HG02973 (cell line): ENCODE measurements at regions not wholly inside any gene's neighbourhood (a gene's known extent, or its start where the extent isn't known, plus 50 kb on each side); places are given as distances from the start of the nearest gene placed in this dataset.

Source experiments
- ATAC-seq: cut with Tn5 transposase; IDR thresholded peaks from one replicate; pipeline ENCODE4 v1.9.1; 2021; ENCODE audit warnings: moderate library complexity; ENCODE audit not compliant: unreplicated experiment

DNA sequence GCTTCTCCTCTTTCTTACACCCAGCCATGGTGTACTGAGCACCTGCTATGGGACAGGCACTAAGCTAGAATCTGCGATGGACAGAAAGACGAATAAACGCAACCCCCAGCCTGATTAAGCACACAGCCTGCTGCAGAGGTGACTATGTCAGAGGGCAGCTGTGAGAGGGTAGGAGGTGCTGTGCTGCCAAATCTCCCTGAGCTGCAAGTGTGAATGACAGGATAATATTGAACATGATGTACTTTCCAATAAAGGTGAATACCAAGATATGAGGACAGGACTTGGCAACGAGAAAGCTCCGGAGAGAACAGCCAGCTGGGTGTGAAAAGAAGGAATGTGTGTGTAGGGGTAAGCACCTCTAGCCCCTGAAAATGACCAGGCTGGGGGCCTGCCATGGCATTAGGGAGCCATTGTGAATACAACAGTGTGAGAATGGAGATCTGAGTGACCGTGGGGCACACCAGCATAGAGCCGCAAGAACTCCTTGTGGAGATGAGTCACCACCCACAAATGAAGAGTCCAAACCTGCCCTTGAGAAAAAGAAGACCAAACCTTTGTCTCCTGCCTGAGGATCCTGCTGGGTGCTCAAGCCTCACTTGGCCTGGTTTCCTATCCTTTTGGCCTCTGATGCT lies 83.0 kb upstream of the ATF3 start:
- ATAC-seq: no peak

DNA sequence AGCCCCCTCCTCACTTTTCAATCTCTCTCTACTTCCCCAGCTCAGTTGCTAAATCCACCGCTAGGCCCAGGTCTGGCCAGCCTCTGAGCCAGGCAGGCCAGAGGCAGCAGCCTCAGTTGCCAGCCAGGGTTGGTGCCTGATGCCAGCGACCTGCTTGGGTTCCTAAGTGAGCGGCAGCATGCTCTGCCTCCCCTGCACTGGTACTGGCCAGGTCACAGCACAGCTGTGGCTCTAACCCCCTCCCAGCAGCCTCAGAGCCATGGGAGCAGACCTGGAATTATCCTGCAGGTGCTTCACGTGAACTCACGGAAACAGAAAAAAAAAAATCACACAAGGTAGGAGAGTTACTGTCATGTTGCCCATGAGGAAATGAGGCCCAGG lies 82.5 kb upstream of the ATF3 start:
- no peak for ATAC-seq

DNA sequence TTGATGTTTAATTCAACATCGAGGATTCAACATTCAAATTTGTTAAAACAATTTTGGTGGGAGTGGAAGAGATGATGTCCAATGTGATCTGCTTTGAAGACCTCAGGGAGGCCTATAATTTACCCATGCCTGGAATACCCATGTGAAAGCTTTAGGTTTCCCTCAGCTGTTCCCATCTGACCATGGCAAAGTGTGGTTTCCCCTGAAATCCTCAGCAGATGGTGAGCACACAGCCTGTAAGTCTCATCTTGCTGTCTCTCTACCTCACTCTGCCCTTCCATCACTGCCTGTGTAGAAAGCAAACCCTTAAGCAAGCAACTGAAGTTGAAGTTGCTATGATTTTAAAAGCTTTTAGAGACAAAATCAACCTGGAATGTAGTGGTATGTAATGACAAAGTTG lies 80.1 kb upstream of the ATF3 start:
- ATAC-seq: no peak

DNA sequence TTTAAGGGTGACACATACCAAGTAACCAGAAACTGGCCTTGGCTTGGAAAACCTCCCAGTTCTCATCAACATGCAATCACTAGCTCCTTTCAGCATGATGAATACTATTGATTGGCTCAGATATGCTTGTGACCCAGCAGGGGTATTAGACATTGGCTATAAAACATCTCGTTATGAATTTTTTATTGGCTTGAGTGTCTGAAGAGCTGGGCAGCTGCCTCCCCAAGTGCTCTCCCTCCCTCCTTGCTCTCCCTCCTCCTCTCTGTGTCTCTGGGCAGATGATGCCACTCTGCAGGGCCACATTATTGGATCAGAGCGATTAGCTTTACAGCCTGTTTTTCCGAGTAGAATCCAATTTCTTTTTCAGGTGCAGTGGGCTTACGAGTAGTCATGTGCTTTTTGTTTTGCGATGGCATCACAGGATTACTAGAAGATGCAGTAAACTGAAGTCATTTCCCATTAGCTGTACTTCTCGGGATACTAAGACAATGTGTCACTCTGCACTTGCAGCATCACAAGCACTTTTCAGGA lies 79.3 kb upstream of the ATF3 start:
- ATAC-seq: no peak

DNA sequence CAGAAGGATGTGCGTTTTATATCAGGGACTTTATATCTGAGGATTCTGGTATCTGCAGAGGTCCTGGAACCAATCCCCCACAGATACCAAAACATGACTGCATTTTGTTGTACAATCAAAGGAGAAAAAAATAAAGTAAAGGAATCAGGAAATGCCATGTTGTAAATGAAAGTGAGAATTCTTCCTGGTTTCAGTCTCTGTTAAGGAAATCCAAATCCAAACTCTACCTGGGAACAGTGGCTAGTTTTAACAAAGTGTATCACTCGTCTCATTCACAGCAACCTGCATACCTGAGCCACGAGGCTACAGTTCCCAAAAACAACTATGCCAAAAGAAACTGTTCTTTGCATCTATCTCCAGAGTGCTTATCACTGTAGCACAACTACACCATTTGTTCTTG lies 77.3 kb upstream of the ATF3 start:
- no peak for ATAC-seq

DNA sequence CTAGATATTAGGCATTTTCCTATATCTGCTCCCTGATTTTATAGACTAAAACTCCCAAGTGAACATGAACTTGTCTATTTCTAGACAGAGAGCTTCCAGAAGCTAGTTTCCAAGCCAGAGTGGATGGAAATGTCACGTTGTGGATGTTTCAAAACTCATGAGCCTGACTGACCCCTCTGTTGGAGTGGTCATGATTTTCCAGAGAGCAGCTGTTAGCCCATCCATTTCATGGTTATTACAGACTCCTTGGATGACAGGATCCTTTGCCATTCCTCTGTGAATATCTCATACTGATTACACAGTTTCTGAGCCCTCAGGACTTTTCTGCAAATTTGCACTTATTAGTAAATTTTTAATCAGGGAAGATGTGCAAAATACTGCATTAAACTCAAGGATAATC lies 76.8 kb upstream of the ATF3 start:
- ATAC-seq: no peak

DNA sequence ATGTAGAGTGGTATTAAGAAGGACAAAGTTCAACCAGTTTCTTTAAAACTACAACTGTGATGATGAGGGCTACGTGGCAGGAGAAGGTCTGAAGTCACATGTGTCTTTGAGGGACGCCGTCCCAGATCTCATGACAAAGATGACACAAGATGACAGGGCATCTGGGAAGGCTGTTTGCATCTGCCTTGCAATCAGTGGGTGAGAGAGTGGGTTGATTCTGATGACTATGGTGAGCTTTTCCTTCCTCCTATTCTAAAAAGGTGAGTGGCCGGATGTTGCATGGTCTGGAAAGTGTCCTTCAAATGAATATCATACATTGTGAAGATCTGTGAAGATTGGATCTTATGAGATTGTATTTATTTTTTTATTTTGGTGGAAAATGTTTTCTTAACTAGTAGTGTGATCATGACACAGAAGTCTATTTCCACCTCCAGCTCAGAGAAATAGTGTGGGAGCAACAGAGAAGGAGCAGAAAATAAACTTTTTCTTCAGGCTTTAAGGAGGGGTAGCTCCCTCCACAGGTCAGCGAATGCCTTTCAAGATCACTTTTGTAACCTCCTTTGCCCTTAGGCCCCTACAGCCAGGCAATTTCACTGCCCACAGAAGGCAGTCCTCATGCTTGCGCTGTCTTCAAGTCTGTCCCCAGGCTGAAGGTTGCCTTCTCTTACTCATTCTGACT lies 76.0 kb upstream of the ATF3 start:
- ATAC-seq: no peak

DNA sequence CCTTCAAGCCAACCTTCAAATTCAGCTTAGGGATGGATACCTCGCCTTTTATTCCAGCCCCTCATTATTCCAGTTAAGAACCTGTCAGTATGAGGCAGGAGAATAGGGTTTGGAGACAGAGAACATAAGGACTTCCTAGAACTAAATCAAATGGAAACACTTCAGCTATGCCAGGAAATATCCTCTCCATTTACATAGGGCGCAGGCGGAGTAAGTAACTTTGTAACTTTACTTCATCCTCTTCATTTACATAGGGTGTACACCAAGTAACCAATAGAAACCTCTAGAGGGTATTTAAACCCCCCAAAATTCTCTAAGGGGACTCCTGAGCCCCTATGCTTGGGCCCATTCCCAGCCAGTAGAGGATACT lies 75.4 kb upstream of the ATF3 start:
- no peak for ATAC-seq

DNA sequence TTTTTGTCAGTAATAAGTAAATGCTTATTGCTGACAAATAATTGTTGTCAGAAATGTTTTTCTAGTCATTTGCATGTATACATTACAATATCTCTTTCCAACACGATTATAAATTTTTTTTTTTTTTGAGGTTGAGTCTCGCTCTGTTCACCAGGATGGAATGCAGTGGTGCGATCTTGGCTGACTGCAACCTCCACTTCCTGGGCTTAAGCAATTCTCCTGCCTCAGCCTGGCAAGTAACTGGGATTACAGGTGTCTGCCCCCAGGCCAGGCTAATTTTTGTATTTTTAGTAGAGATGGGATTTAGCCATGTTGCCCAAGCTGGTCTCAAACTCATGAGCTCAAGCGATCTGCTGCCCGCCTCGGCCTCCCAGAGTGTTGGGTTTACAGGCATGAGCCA lies 72.0 kb upstream of the ATF3 start:
- no peak for ATAC-seq

DNA sequence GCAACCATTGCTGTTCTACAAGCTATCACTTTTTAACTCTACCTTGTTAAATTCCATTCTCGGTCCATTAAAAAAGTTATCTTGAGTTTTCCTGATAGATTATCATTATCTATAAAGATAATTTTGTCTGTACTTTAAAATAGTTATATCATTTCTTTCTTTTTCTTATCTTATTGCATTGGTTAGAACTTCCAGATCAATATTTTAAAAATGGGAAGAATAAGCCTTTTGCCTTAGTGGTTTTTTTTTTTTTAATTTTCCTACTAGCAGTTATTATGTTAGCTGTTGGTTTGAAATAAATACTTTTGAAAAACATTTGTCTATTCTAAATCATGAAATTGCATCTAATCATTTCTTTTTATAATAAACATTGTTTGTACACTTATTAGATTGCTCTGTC lies 71.0 kb upstream of the ATF3 start:
- ATAC-seq: no peak

DNA sequence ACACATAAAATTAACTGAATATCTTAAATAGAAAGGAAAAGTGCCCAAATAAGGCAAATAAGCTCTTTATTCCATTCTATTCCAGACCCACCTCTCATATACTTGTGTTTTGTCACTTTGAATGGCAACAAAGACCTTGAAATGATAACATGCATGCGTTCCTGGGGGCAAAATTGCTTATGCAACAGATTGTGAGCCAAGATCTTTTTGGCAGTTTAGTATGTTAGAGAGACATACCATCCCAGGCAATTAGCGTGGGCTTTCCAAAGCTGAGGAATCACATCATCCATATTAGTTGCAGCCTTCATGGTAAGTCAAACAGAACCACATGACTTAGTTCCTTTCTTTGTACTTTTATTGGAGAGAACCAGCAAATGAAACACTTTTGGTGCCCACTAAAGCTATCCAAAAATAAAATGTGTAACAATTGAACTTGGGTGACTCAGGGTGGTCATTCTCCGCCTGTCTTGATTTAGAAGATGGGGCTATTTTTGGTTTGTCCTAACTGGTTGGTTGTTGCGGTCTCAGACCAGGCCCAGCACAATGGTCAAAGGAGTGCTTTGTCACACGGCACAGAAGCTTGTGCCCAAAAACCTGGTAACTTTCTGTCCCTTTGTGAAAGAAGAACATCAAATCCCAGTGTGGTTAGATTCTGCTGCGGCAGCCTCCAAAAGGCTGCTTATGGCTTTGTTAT lies 68.7 kb upstream of the ATF3 start:
- no peak for ATAC-seq

DNA sequence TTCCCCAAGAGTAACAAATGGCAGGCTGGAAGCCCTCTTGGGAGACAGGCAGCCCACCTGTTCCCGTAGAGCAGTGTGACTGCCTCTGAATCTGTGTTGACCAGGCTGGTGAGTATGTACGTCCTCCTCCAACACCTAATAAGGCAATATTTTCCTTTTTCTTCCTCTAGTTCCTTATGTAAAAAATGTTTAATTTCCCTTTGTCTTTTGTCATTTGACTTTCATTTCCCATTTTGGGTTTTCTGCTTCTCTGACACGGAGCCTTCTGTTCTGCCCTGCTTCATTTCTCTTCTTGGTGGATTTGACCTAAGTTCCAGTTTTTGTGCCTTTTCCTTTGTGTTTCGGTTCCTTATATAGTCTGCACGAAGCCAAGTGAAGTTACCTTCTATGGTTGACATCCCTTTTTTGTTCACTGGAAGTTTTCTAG lies 65.8 kb upstream of the ATF3 start:
- no peak for ATAC-seq

DNA sequence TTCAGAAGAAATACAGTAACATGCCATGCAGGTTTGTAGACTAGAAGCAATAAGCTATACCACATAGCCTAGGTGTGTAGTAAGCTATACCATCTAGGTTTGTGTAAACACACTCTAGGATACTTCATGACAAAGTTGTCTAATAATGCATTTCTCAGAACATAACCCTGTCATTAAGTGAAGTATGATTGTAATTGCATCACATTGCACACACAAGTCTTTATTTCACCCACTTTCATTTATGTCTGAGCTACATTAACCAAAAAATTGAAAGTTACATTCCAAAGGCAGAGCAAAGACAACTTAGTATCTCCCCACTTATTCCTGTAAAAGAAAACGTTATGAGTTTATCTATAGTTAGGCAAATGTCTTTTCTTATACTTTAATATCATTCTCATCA lies 64.5 kb upstream of the ATF3 start:
- ATAC-seq: no peak

DNA sequence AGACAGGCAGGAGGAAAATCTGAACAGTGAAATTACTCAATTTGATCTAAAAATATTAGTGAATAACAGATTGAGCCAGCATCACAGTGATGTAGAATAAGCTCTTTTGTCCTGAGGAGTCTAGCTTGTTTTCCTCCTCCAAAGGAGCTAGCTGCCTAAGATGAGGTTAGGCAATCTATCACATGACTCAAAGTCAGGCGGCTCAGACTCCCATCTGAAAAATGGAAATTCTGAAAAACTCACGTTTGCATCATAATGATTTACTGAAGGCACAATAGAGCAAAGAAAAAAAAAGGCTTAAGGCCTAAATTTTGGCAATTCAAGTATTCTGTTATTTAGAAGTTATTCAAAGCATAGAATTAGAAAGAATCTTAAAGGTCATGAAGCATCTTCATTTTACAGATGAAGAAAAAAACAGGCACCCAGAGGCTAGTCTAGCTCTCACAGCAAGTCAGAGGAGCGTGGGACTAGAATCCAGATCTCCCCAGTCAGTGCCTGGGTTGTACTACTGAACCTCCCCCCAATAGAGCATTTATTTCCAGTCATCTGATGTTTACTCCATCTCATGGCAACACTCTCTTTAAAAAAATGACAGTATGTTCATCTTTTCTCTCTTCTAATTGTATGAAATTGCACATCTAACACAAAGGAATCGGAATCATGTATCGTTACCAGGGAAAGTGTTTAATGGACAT lies 62.5 kb upstream of the ATF3 start:
- no peak for ATAC-seq

DNA sequence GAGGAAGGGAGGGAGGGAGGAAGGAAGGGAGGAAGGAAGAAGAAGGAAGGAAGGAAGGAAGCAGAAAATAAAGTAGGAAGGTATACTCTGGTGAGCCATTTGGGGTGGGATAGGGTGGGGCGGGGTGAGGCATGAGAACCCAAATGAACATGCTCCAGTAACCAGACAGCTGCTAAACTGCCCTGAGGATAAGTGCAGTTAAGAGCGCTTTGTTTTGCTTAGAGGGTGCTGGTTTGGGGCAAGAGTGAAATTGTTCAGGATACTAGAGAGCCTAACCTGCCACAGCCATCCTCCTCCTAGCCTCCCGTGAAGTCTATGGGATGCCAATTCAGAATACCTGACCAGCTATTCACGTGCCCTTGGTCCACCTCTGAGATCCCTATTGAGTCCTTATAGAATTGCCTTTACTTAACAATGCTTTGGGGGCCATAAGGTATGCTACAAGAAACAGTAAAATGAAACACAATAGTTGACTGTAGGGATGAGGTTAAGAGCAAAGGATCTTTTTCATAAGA lies 59.0 kb upstream of the ATF3 start:
- no peak for ATAC-seq

DNA sequence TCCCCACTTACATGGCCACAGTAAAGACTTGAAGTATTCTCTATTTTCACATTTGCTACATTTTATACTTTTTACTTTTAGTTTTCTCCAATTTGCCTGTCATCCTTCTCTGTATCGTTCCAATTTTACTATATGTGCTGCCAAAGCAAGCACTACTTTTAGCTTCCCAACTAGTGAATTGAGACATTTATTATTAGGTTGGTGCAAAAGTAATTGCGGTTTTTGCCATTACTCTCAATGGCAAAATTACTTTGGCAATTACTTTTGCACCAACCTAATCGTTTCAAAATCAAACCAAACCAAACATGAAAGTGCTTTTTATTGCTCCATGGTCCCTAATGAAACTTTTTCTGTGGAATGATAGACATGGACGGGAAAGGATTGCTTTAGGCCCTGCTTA lies 56.6 kb upstream of the ATF3 start:
- ATAC-seq: no peak

DNA sequence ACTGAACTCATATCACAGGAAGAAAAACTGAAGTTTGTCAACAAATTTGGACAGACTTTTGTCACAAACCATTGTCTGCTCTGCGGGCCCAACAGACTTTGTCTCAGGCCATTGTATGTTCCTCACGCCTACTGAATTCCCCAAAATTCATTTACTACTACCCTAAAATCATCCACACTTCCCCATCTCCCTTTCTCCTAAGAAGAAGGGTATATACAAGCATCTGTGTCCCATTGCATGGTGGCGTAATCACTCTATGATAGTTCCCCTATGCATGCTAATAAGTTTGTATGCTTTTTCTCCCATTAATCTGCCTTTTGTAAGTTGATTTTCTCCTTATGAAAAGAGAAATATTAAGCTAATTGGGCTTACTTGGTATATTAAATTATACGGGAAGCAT lies 54.9 kb upstream of the ATF3 start:
- no peak for ATAC-seq

DNA sequence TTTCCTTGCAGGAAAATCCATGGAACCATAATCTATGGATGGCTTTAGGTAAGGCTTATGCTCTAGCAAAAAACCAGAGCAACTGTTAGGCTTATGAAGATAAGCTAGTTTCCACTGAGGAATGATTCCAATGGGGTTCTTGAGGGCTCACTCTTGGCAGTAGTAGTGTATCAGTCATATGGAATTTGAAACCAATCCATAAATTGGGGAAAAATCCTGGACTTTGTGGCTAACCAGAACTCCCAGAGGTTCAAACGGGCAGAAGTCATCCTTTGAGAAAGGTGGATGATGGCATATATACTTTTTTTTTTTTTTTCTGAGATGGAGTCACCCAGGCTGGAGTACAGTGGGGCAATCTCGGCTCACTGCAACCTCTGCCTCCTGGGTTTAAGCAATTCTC lies 54.2 kb upstream of the ATF3 start:
- no peak for ATAC-seq

DNA sequence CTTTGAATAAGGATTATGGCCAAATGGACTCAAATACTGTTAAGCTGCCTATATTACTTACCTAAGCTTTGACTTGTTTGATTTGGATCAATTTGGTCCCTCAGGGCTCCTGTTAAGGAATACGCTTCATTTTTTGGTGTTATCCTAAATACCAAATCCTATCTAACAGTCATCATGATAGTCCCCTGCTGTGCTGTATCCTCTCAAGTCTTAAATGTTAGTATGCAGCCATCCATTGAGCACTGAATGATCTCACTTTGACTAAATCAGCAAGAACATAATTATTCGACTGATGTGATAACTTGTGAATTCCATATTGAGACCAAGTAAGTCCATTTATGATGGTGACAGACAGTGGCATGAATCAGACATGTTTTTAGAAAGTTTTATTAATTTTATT lies 53.1 kb upstream of the ATF3 start:
- ATAC-seq: no peak

DNA sequence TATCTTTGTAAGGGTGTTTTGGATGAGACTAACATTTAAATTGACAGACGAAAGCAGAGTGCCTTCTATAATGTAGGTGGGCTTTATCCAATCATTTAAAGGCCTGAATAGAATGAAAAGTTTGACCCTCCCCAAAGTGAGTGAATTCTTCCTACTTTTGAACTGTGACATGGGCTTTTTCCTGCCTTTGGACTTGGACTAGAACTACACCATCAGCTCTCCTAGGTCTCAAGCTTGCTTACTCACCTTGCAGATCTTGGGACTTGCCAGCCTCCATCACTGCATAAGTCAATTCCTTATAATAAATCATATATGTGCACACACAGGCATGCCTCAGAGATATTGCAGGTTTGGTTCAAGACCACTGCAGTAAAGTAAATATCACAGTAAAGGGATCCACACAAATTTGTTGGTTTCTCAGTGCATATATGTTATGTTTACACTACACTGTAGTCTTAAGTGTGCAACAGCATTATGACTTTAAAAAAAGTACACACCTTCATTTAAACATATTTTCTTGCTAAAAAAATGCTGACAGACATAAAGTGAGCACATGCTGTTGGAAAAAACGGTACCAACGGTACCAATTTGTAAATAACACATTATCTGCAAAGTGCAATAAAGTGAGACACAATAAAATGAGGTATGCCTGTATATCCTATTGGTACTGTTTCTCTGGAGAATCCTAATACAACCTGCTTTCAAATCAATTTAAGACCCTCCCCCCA lies 51.6 kb upstream of the ATF3 start:
- ATAC-seq: no peak
